Fibroblast of mammary gland (primary cell): ENCODE measurements at regions not wholly inside any gene's neighbourhood (a gene's known extent, or its start where the extent isn't known, plus 50 kb on each side); places are given as distances from the start of the nearest gene placed in this dataset.
A peak's percentile ranks its signal among the peaks of the same experiment; 100 is the strongest.

ENCODE experiments used
- DNase-seq: peaks from one replicate; pipeline ENCODE4 v3.0.0-alpha.2; 2010; ENCODE audit warnings: low read depth
- H3K4me3 ChIP-seq: 2 replicates; pipeline ENCODE4 v1.5.1; 2011; ENCODE audit warnings: low read depth, mild to moderate bottlenecking, low read length, moderate library complexity; ENCODE audit not compliant: control insufficient read depth
- CTCF ChIP-seq: conservative IDR thresholded peaks from 2 replicates; pipeline ENCODE4 v1.5.1; 2011; ENCODE audit warnings: low read depth, low read length, inconsistent platforms; ENCODE audit not compliant: control insufficient read depth, insufficient read depth

- TF ChIP-seq CTCF = no peak
- peak; percentile 4 for DNase-seq
- no peak overlapping the region for H3K4me3 ChIP-seq
Observed at GRCh38 chr3:148269816-148270215, 427.9 kb upstream of the AGTR1 start.

DNA sequence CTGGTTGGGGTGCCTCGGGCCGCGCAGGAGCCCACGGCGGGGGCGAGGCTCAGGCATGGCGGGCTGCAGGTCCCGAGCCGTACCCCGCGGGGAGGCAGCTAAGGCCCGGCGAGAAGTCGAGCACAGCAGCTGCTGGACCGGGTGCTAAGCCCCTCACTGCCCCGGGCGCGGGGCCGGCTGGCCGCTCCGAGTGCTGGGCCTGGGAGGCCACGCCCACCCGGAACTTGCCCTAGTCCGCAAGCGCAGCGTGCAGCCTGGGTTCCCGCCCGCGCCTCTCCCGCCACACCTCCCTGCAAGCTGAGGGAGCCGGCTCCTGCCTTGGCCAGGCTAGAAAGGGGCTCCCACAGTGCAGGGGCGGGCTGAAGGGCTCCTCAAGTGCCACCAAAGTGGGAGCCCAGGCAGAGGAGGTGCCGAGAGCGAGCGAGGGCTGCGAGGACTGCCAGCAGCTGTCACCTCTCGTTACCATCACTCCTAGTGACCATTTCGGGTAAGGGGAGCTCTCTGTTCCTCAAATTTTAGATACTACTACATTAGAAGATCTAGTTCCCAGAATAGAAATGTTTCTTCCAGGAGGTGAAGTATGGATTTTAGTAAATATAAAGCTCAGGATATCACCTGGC, 417.0 kb upstream of the AGTR1 start:
- H3K4me3 ChIP-seq = no peak overlapping the region
- DNase-seq = no peak
- TF ChIP-seq CTCF = no peak

DNA sequence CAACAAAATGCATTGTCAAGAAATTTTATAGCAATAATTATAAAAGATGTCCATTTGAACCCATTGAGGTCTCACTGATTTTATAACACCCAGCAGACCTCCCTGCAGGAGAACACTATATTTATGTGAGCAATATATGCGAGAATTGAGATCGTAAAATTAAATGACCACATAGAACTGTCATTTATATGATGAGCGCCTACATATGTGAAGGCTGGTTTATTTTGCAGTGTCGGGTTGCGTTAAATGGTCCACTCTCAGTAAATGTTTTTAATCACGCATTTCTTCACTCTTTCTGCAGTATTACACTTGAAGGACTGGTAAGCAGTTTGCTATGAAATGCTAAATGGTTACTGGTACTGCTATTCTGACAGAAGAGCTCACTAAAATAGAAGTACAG, 408.5 kb upstream of the AGTR1 start:
- TF ChIP-seq CTCF = no peak
- DNase-seq = no peak
- H3K4me3 ChIP-seq = no peak overlapping the region

DNA sequence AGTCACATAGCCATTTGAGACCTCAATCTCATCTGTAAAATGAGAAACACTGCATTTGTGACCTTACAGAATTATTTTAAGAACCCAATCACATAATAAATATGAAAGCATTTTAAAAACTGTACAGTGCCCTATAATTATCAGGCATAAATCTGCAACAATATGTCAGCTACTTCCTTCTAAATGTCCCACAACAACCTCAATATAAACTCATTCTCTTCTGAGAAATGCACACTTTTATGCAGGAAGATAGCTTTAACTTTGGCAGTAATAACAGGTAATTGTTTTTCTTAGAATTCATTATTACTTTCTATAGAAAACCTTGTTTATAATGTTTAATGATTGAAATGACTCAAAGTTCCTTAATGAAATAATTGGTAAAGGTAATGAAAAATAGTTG, 400.7 kb upstream of the AGTR1 start:
- no peak for DNase-seq
- no peak for TF ChIP-seq CTCF
- no peak overlapping the region for H3K4me3 ChIP-seq

DNA sequence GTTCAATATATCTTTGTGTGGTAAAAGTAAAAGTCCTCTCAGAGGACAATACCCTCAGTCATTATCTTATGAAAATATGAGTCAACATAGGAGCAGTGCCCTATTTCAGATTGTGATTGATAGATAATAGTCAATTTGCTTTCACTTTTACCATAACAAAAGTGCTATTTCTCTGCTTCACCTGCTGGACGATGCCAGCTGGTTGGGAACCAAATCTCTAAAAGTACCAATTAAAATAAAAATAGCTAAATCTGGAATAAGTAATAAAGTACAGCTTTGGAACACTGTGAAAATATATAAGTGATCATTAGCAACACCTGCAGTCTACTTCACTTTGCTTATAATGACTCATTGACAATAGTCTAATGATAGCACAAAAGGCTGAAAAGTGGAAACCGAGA, 390.3 kb upstream of the AGTR1 start:
- no peak for DNase-seq
- no peak overlapping the region for H3K4me3 ChIP-seq
- TF ChIP-seq CTCF = no peak

DNA sequence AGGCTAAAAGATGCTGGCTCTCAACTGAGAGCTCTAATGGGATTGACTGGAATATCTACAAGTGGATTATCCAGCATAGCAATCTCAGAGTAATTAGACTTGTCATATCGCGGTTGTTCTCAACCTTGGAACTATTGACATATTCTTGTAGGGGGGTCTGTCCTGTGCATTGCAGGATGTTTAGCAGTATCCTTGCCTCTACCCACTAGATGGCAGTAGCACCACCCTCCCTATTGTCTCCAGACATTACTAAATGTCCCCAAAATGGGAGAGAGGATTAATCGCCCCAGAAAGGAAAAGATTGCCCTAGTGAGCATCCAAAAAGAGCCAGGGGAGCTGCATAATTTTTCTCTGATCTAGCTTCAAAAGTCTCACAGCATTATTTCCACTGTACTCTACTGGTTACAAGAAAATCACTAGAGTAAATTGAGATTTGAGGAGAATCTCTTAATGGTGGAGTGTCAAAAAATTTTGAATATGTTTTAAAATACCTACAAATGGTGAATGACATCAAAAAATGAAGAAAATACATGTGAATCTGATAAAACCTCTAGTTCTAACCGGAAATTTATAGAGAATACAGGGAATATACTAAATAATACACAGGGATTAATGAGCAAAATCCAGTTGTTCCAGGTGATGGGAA, 388.2 kb upstream of the AGTR1 start:
- DNase-seq = peak; percentile 63
- peak; percentile 89 for TF ChIP-seq CTCF
- H3K4me3 ChIP-seq = no peak overlapping the region
